NCI-H774 (cell line): ENCODE measurements at regions not wholly inside any gene's neighbourhood (a gene's known extent, or its start where the extent isn't known, plus 50 kb on each side); places are given as distances from the start of the nearest gene placed in this dataset.
"Not testable (repeated sequence)": the region's sequence is repeated elsewhere in the genome, so short reads cannot be mapped to it uniquely, and the experiment has no call there.

Experiments used
- DNase-seq: peaks from one replicate; lab custom pipeline; 2025; lab: John Stamatoyannopoulos, UW

GRCh38 chr12:59404109-59404650 is 191.6 kb upstream of the SLC16A7 start:
- DNase-seq: no peak

- DNase-seq: peak; percentile 69
Observed at GRCh38 chr12:59403259-59403932, 192.4 kb upstream of the SLC16A7 start.

- no peak for DNase-seq
Observed at GRCh38 chr12:59401862-59402261, 194.0 kb upstream of the SLC16A7 start.

GRCh38 chr12:59398164-59398563 is 197.7 kb upstream of the SLC16A7 start:
- no peak for DNase-seq

GRCh38 chr12:59396919-59397318 is 198.9 kb upstream of the SLC16A7 start:
- DNase-seq: no peak

- no peak for DNase-seq
Observed at GRCh38 chr12:59396519-59396918, 199.3 kb upstream of the SLC16A7 start.

- not testable (repeated sequence) for DNase-seq
Observed at GRCh38 chr12:59395310-59395709, 200.5 kb upstream of the SLC16A7 start.

- no peak for DNase-seq
Observed at GRCh38 chr12:59393506-59393905, 202.3 kb upstream of the SLC16A7 start.

- DNase-seq: no peak
Observed at GRCh38 chr12:59389968-59390576, 205.8 kb upstream of the SLC16A7 start.

- DNase-seq: no peak
Observed at GRCh38 chr12:59388694-59389093, 207.1 kb upstream of the SLC16A7 start.

- DNase-seq: no peak
Observed at GRCh38 chr12:59388176-59388575, 207.7 kb upstream of the SLC16A7 start.

- DNase-seq: no peak
Observed at GRCh38 chr12:59386236-59386635, 209.6 kb upstream of the SLC16A7 start.

- DNase-seq: no peak
Observed at GRCh38 chr12:59383079-59383822, 212.6 kb upstream of the SLC16A7 start.

GRCh38 chr12:59382282-59383078 is 213.3 kb upstream of the SLC16A7 start:
- no peak for DNase-seq

- DNase-seq: no peak
Observed at GRCh38 chr12:59381106-59381505, 214.7 kb upstream of the SLC16A7 start.

GRCh38 chr12:59375633-59376032 is 220.2 kb upstream of the SLC16A7 start:
- DNase-seq: no peak

GRCh38 chr12:59374783-59375182 is 221.0 kb upstream of the SLC16A7 start:
- DNase-seq: no peak

GRCh38 chr12:59372956-59373355 is 222.9 kb upstream of the SLC16A7 start:
- DNase-seq: no peak

GRCh38 chr12:59370933-59371332 is 224.9 kb upstream of the SLC16A7 start:
- DNase-seq: no peak

- DNase-seq: no peak
Observed at GRCh38 chr12:59365133-59365532, 230.7 kb upstream of the SLC16A7 start.

- DNase-seq: no peak
Observed at GRCh38 chr12:59357811-59358210, 238.0 kb upstream of the SLC16A7 start.

- DNase-seq: not testable (repeated sequence)
Observed at GRCh38 chr12:59346248-59346647, 249.6 kb upstream of the SLC16A7 start.
